Neural cell (in vitro differentiated cells): ENCODE measurements at regions not wholly inside any gene's neighbourhood (a gene's known extent, or its start where the extent isn't known, plus 50 kb on each side); places are given as distances from the start of the nearest gene placed in this dataset.

Experiments used
- H2AFZ ChIP-seq: fragments of 200-600, 300-800 bp; sonication (generic), shearing (Covaris generic); 2 replicates; pipeline ENCODE4 v1.6.0; 2014; ENCODE audit warnings: low read depth, mild to moderate bottlenecking, antibody characterized with exemption, low read length, moderate library complexity
- H3F3A ChIP-seq: fragments of 200-600 bp; shearing (Covaris generic); 2 replicates; pipeline ENCODE4 v1.6.1; 2016; ENCODE audit warnings: mild to moderate bottlenecking, moderate library complexity, mixed read lengths, antibody characterized with exemption, low read length; ENCODE audit not compliant: insufficient read depth, poor library complexity, severe bottlenecking
- H3K27ac ChIP-seq: fragments of 200-600, 300-800 bp; sonication (generic), shearing (Covaris generic); 2 replicates; pipeline ENCODE4 v1.5.1; 2014; ENCODE audit warnings: mild to moderate bottlenecking, low read length, moderate library complexity
- H3K27me3 ChIP-seq: fragments of 300-800, 200-600 bp; sonication (generic), shearing (Covaris generic); 2 replicates; pipeline ENCODE4 v1.6.0; 2014; ENCODE audit warnings: mild to moderate bottlenecking, low read depth, low read length, moderate library complexity; ENCODE audit not compliant: insufficient read depth
- H3K36me3 ChIP-seq: fragments of 300-800, 200-600 bp; sonication (generic), shearing (Covaris generic); 2 replicates; pipeline ENCODE4 v1.5.1; 2014; ENCODE audit warnings: mild to moderate bottlenecking, antibody characterized with exemption, low read length, moderate library complexity; ENCODE audit not compliant: insufficient read depth
- H3K4me2 ChIP-seq: fragments of 300-800, 200-600 bp; sonication (generic), shearing (Covaris generic); 2 replicates; pipeline ENCODE4 v1.6.0; 2014; ENCODE audit warnings: mild to moderate bottlenecking, low read length
- H3K4me3 ChIP-seq: fragments of 300-800, 200-600 bp; sonication (generic), shearing (Covaris generic); 2 replicates; pipeline ENCODE4 v1.5.1; 2014; ENCODE audit warnings: mild to moderate bottlenecking, low read length, moderate library complexity
- H3K79me2 ChIP-seq: fragments of 200-600 bp; shearing (Covaris generic); replicated peaks from 2 replicates; pipeline ENCODE4 v1.6.0; 2014; ENCODE audit warnings: mild to moderate bottlenecking, low read length, moderate library complexity; ENCODE audit not compliant: insufficient read depth
- H3K9ac ChIP-seq: fragments of 300-800, 200-600 bp; sonication (generic), shearing (Covaris generic); 2 replicates; pipeline ENCODE4 v1.6.1; 2016; ENCODE audit warnings: mild to moderate bottlenecking, low read length, mixed read lengths
- H3K9me2 ChIP-seq: fragments of 200-600 bp; shearing (Covaris generic); 2 replicates; pipeline ENCODE4 v1.6.1; 2016; ENCODE audit warnings: mild to moderate bottlenecking, low read length, mixed read lengths; ENCODE audit not compliant: insufficient read depth
- H3K9me3 ChIP-seq: fragments of 200-600, 300-800 bp; sonication (generic), shearing (Covaris generic); 2 replicates; pipeline ENCODE4 v1.6.1; 2016; ENCODE audit warnings: mild to moderate bottlenecking, mixed run types, low read length, moderate library complexity, mixed read lengths
- H4K20me1 ChIP-seq: fragments of 200-600 bp; shearing (Covaris generic); 2 replicates; pipeline ENCODE4 v1.6.1; 2016; ENCODE audit warnings: mild to moderate bottlenecking, mixed run types; ENCODE audit not compliant: insufficient read depth
- CTCF ChIP-seq: fragments of 450-650 bp; IDR thresholded peaks from 2 replicates; pipeline ENCODE4 v1.5.1; 2014; ENCODE audit warnings: antibody characterized with exemption, mild to moderate bottlenecking, moderate library complexity; ENCODE audit not compliant: poor library complexity, severe bottlenecking
- EP300 ChIP-seq: fragments of 450-650 bp; conservative IDR thresholded peaks from 2 replicates; pipeline ENCODE4 v1.6.1; 2014; ENCODE audit warnings: antibody characterized with exemption, mild to moderate bottlenecking, moderate library complexity; ENCODE audit not compliant: poor library complexity, severe bottlenecking
- EZH2 ChIP-seq: fragments of 200-600, 300-800 bp; shearing (Covaris generic), sonication (generic); IDR thresholded peaks from 2 replicates; pipeline ENCODE4 v1.6.1; 2014; ENCODE audit warnings: antibody characterized with exemption, low read length, borderline replicate concordance, mild to moderate bottlenecking; ENCODE audit not compliant: insufficient read depth, poor library complexity, severe bottlenecking
- MXI1 ChIP-seq: fragments of 450-650 bp; conservative IDR thresholded peaks from 2 replicates; pipeline ENCODE4 v1.6.1; 2014; ENCODE audit warnings: antibody characterized with exemption, mild to moderate bottlenecking; ENCODE audit not compliant: poor library complexity, severe bottlenecking
- POLR2AphosphoS5 ChIP-seq: IDR thresholded peaks from 2 replicates; pipeline ENCODE4 v1.6.1; 2012
- RAD21 ChIP-seq: fragments of 450-650 bp; conservative IDR thresholded peaks from 2 replicates; pipeline ENCODE4 v1.6.1; 2014; ENCODE audit warnings: antibody characterized with exemption, mild to moderate bottlenecking, moderate library complexity
- REST ChIP-seq: IDR thresholded peaks from 2 replicates; pipeline ENCODE4 v1.6.1; 2012; ENCODE audit warnings: borderline replicate concordance
- SMC3 ChIP-seq: fragments of 450-650 bp; conservative IDR thresholded peaks from 2 replicates; pipeline ENCODE4 v1.6.1; 2014; ENCODE audit warnings: antibody characterized with exemption, mild to moderate bottlenecking, moderate library complexity; ENCODE audit not compliant: poor library complexity
- TAF1 ChIP-seq: IDR thresholded peaks from 2 replicates; pipeline ENCODE4 v1.6.1; 2012; ENCODE audit warnings: low read depth

GRCh38 chr13:90808838-90809237 lies 538.6 kb upstream of the MIR17HG start:
- no peaks in the 10 kb centered on the region for H3K9me2 ChIP-seq
- no peak overlapping the region for H3K4me3 ChIP-seq
- no peaks in the 10 kb centered on the region for H3K9me3 ChIP-seq
- no peak overlapping the region for H3K9ac ChIP-seq
- no peaks in the 10 kb centered on the region for H3K27me3 ChIP-seq
- H3K36me3 ChIP-seq = no peaks in the 10 kb centered on the region
- TF ChIP-seq TAF1 (no peak), MXI1 (no peak), CTCF (no peak), SMC3 (no peak), REST (no peak), EZH2 (no peak), EP300 (no peak), POLR2AphosphoS5 (no peak), RAD21 (no peak)
- H3F3A ChIP-seq = no peaks in the 10 kb centered on the region
- no peak overlapping the region for H3K27ac ChIP-seq
- no peak overlapping the region for H2AFZ ChIP-seq
- no peak overlapping the region for H3K4me2 ChIP-seq
- H4K20me1 ChIP-seq = no peaks in the 10 kb centered on the region
- no peaks in the 10 kb centered on the region for H3K79me2 ChIP-seq

- TF ChIP-seq SMC3 (no peak), POLR2AphosphoS5 (no peak)
- Histone ChIP-seq H3K9ac (no peak overlapping the region), H3K27me3 (no peaks in the 10 kb centered on the region), H4K20me1 (no peaks in the 10 kb centered on the region), H3K4me2 (no peak overlapping the region), H3F3A (no peaks in the 10 kb centered on the region), H3K27ac (no peak overlapping the region), H2AFZ (no peak overlapping the region), H3K79me2 (no peaks in the 10 kb centered on the region), H3K9me2 (no peaks in the 10 kb centered on the region), H3K36me3 (no peaks in the 10 kb centered on the region), H3K9me3 (no peaks in the 10 kb centered on the region), H3K4me3 (no peak overlapping the region)
These were observed 523.5 kb upstream of the MIR17HG start for GRCh38 chr13:90824032-90824431.

GRCh38 chr13:90826688-90827087 lies 520.8 kb upstream of the MIR17HG start:
- Histone ChIP-seq H3K27ac (no peak overlapping the region), H4K20me1 (no peaks in the 10 kb centered on the region), H3K79me2 (no peaks in the 10 kb centered on the region), H3K27me3 (no peaks in the 10 kb centered on the region), H3K4me2 (no peak overlapping the region), H3K9me2 (no peaks in the 10 kb centered on the region), H2AFZ (no peak overlapping the region), H3K4me3 (no peak overlapping the region), H3F3A (no peaks in the 10 kb centered on the region), H3K36me3 (no peaks in the 10 kb centered on the region), H3K9me3 (no peaks in the 10 kb centered on the region), H3K9ac (no peak overlapping the region)
- no peak for TF ChIP-seq CTCF
- TF ChIP-seq POLR2AphosphoS5 = no peak
- no peak for TF ChIP-seq SMC3
- no peak for TF ChIP-seq TAF1
- no peak for TF ChIP-seq REST
- no peak for TF ChIP-seq EP300
- TF ChIP-seq MXI1 = no peak
- TF ChIP-seq RAD21 = no peak
